ENCODE measurements at regions not wholly inside any gene's neighbourhood (a gene's known extent, or its start where the extent isn't known, plus 50 kb on each side); places are given as distances from the start of the nearest gene placed in this dataset.
A peak's percentile ranks its signal among the peaks of the same experiment; 100 is the strongest.

DNA sequence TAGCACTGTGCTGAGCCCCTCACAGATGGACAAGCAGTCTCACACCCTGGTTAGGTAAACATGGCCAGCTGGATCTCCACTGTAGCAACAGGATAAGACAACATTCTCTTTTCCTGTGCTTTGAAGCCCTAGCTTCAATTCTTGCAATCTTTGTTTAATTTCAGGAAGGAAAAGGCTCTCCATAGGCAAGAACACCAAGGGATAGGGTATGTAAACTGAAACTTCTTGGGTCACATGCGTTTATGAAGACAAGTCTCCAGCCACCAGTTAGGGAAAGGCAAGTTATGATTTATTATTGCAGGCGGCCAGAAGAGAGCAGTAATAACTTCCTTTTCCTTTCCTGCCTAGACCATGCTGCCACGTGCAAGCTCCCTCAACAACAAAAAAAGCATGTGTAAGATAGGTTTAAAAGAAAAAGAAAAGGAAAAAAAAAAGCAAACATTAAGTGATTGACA, 50.1 kb upstream of the POU5F2 start:
- POLR2A ChIA-PET = no interaction called here

More for the DNA sequence above, 50.1 kb upstream of the POU5F2 start:
- H3K27ac Mint-ChIP-seq = peak overlapping the region in 2 of 10 donors; percentile 3 to 32
- no peak for ATAC-seq
- no peak overlapping the region for H3K4me3 Mint-ChIP-seq
- H3K4me1 Mint-ChIP-seq = peaks cover 0 to 8% (median 2%) of the 10 kb centered on the region in 4 donors
- peaks cover 19 to 30% (median 24%) of the 10 kb centered on the region in 3 donors for H3K36me3 Mint-ChIP-seq
- H3K27me3 Mint-ChIP-seq = no peaks in the 10 kb centered on the region
- DNase-seq = no peak
- H3K9me3 Mint-ChIP-seq = peaks cover 0 to 2% (median 0%) of the 10 kb centered on the region in 9 donors
